Erythroblast (primary cell): ENCODE measurements at regions not wholly inside any gene's neighbourhood (a gene's known extent, or its start where the extent isn't known, plus 50 kb on each side); places are given as distances from the start of the nearest gene placed in this dataset.
"Not testable (repeated sequence)": the region's sequence is repeated elsewhere in the genome, so short reads cannot be mapped to it uniquely, and the experiment has no call there.

Experiments used
- GATA1 ChIP-seq: IDR thresholded peaks from 2 replicates; pipeline ENCODE4 v1.6.1; 2011; ENCODE audit warnings: low read depth, mild to moderate bottlenecking, control low read depth, low read length, moderate library complexity
- POLR2A ChIP-seq: IDR thresholded peaks from 2 replicates; pipeline ENCODE4 v1.6.1; 2011; ENCODE audit warnings: mild to moderate bottlenecking, low read length

- TF ChIP-seq POLR2A, GATA1: not testable (repeated sequence)
Observed at GRCh38 chr4:148837571-148837970, 395.4 kb upstream of the NR3C2 start.
